ENCODE measurements at regions not wholly inside any gene's neighbourhood (a gene's known extent, or its start where the extent isn't known, plus 50 kb on each side); places are given as distances from the start of the nearest gene placed in this dataset.
A peak's percentile ranks its signal among the peaks of the same experiment; 100 is the strongest.

- Histone ChIP-seq H3K27me3 (replicated peaks in 1 of 2; ENCODE audit: control insufficient read depth in 2 of 2, extremely low read depth in 1 of 2, insufficient read depth in 2 of 2, low read length in 1 of 2) (peaks cover 0 to 18% of the 10 kb centered on the region in 2 experiments), H3K36me3 (ENCODE audit: control insufficient read depth in 2 of 2, extremely low read depth in 1 of 2, insufficient read depth in 1 of 2, low read length in 1 of 2) (no peaks in the 10 kb centered on the region), H3K4me3 (ENCODE audit: control insufficient read depth in 1 of 2, extremely low read depth in 1 of 2, low read length in 1 of 2) (peak overlapping the region in 1 of 2 donors; percentile 35), H3K9me3 (no peaks in the 10 kb centered on the region), H3K4me1 (ENCODE audit: control insufficient read depth in 1 of 2, extremely low read depth in 1 of 2, insufficient read depth in 2 of 2, low read length in 2 of 2) (peaks cover 0 to 4% of the 10 kb centered on the region in 2 experiments), H3K27ac (ENCODE audit: low read length) (no peak overlapping the region)
- Mint-ChIP-seq H3K27me3 (peaks cover 17 to 30% of the 10 kb centered on the region in 2 donors), H3K4me3 (peak overlapping the region in 1 of 3 donors; percentile 15), H3K4me1 (no peaks in the 10 kb centered on the region), H3K36me3 (no peaks in the 10 kb centered on the region), H3K9me3 (no peaks in the 10 kb centered on the region), H3K27ac (no peak overlapping the region)
- ATAC-seq (replicated peaks in 1 of 4) = peak; percentile 31 to 67 (median 52)
- CTCF ChIA-PET = interaction anchor here in 1 of 2 donors (0.7 kb wide), 1 partner anchor 8 kb away, joined by 3 read pairs; no protein-coding TSS in a partner anchor
- WGBS (ENCODE audit: insufficient coverage) = 32% methylated on average over 11 of the region's 12 CpGs
- peak in 23 of 35 experiments; percentile 5 to 42 (median 23) for DNase-seq
- POLR2A ChIA-PET = no interaction called here
Observed at GRCh38 chr13:111429064-111429558, 108.7 kb downstream of the TEX29 start.

DNA sequence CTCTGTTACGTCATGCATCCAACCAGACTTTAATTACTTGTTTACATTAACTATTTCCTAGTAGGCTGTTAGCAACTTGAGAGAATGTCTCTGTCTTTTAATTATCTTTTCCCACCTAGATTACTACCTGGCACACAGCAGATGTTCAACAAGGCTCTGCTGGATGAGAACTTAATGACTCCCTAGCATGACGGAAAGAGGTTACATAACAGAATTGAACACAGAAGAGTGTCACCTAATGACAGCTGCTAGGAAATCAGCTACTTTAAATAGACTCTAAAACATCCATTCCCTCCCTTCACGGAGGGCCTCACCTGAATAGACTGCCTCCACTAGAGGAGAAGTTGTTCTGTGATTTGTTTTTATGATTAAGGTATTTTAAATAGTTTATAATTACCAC, 110.8 kb downstream of the TEX29 start:
- DNase-seq (no peak), ATAC-seq (replicated peaks in 1 of 4) (no peak)
- no peak overlapping the region for H3K27ac ChIP-seq (ENCODE audit: low read length)
- no peaks in the 10 kb centered on the region for H3K4me1 Mint-ChIP-seq
- H3K36me3 Mint-ChIP-seq = no peaks in the 10 kb centered on the region
- H3K9me3 ChIP-seq = no peaks in the 10 kb centered on the region
- peaks cover 0 to 12% of the 10 kb centered on the region in 2 experiments for H3K27me3 ChIP-seq (replicated peaks in 1 of 2; ENCODE audit: control insufficient read depth in 2 of 2, extremely low read depth in 1 of 2, insufficient read depth in 2 of 2, low read length in 1 of 2)
- peaks cover 18 to 38% of the 10 kb centered on the region in 2 donors for H3K27me3 Mint-ChIP-seq
- H3K4me3 ChIP-seq (ENCODE audit: control insufficient read depth in 1 of 2, extremely low read depth in 1 of 2, low read length in 1 of 2) = no peak overlapping the region
- peaks cover 0 to 4% of the 10 kb centered on the region in 2 experiments for H3K4me1 ChIP-seq (ENCODE audit: control insufficient read depth in 1 of 2, extremely low read depth in 1 of 2, insufficient read depth in 2 of 2, low read length in 2 of 2)
- no peak overlapping the region for H3K27ac Mint-ChIP-seq
- ChIA-PET POLR2A (no interaction called here), CTCF (no interaction called here)
- no CpG with 5 or more reads among the region's 3 CpGs for WGBS (ENCODE audit: insufficient coverage)
- peaks cover 0 to 5% (median 0%) of the 10 kb centered on the region in 3 donors for H3K9me3 Mint-ChIP-seq
- no peaks in the 10 kb centered on the region for H3K36me3 ChIP-seq (ENCODE audit: control insufficient read depth in 2 of 2, extremely low read depth in 1 of 2, insufficient read depth in 1 of 2, low read length in 1 of 2)
- H3K4me3 Mint-ChIP-seq = no peak overlapping the region

DNA sequence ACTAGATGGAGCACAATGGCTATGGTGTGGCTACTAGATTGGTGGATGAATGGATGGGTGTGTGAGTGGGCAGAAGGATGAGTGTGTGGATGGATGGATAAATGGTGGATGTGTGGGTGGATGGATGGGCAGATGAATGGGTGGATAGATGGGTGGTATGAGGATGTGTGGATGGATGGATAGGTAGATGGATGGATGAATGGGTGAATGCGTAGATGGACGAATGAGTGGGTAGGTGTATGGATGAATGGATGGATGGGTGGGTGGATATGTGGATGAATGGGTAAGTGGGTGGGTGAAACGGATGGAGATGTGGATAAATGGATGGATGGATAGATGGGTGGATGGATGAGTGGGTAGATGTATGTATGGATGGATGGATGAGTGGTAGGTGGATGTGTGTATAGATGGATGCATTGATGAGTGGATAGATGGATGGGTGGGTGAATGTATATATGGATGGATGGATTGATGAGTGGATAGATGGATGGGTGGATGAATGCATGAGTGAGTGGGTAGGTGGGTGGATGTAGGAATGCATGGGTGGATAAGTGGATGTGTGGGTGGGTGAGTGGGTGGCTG, 114.2 kb downstream of the TEX29 start:
- H3K9me3 ChIP-seq = no peaks in the 10 kb centered on the region
- H3K27me3 Mint-ChIP-seq = peaks cover 17 to 38% of the 10 kb centered on the region in 2 donors
- WGBS (ENCODE audit: insufficient coverage) = 43% methylated on average over 3 of the region's 3 CpGs
- H3K4me3 ChIP-seq (ENCODE audit: control insufficient read depth in 1 of 2, extremely low read depth in 1 of 2, low read length in 1 of 2) = no peak overlapping the region
- H3K9me3 Mint-ChIP-seq = peaks cover 0 to 5% (median 0%) of the 10 kb centered on the region in 3 donors
- ChIA-PET POLR2A (no interaction called here), CTCF (no interaction called here)
- no peak overlapping the region for H3K4me3 Mint-ChIP-seq
- DNase-seq (no peak), ATAC-seq (replicated peaks in 1 of 4) (no peak)
- no peaks in the 10 kb centered on the region for H3K36me3 Mint-ChIP-seq
- no peak overlapping the region for H3K27ac ChIP-seq (ENCODE audit: low read length)
- no peak overlapping the region for H3K27ac Mint-ChIP-seq
- no peaks in the 10 kb centered on the region for H3K4me1 Mint-ChIP-seq
- peaks cover 0 to 11% of the 10 kb centered on the region in 2 experiments for H3K27me3 ChIP-seq (replicated peaks in 1 of 2; ENCODE audit: control insufficient read depth in 2 of 2, extremely low read depth in 1 of 2, insufficient read depth in 2 of 2, low read length in 1 of 2)
- H3K36me3 ChIP-seq (ENCODE audit: control insufficient read depth in 2 of 2, extremely low read depth in 1 of 2, insufficient read depth in 1 of 2, low read length in 1 of 2) = no peaks in the 10 kb centered on the region
- H3K4me1 ChIP-seq (ENCODE audit: control insufficient read depth in 1 of 2, extremely low read depth in 1 of 2, insufficient read depth in 2 of 2, low read length in 2 of 2) = no peaks in the 10 kb centered on the region

DNA sequence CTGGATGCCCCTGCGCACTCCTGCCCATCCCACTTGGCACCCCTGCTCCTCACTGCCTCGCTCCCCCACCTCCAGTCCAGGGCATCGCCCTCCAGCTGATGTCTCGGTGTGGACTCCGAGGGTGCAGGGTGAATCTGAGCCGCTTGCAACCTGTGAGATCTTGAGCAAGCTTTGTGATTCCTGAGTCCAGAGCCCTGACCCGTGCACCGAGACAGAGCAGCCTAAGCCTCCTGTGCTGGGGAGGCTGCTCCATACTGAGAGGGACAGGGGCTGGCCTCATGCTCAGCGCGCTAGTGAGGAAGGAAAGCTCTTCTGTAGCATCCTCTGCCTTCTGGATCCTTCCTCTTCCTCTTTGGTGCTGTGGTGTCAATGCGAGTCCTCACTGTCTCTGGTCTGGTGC, 116.0 kb downstream of the TEX29 start:
- ChIA-PET POLR2A (no interaction called here), CTCF (interaction anchor here in 1 of 2 donors (1.0 kb wide), 1 partner anchor 8 kb away, joined by 3 read pairs; no protein-coding TSS in a partner anchor)
- Mint-ChIP-seq H3K27ac (no peak overlapping the region), H3K4me3 (no peak overlapping the region), H3K4me1 (no peaks in the 10 kb centered on the region), H3K27me3 (peaks cover 13 to 35% of the 10 kb centered on the region in 2 donors), H3K36me3 (no peaks in the 10 kb centered on the region), H3K9me3 (peaks cover 0 to 5% (median 0%) of the 10 kb centered on the region in 3 donors)
- Histone ChIP-seq H3K4me3 (ENCODE audit: control insufficient read depth in 1 of 2, extremely low read depth in 1 of 2, low read length in 1 of 2) (no peak overlapping the region), H3K4me1 (ENCODE audit: control insufficient read depth in 1 of 2, extremely low read depth in 1 of 2, insufficient read depth in 2 of 2, low read length in 2 of 2) (no peaks in the 10 kb centered on the region), H3K9me3 (no peaks in the 10 kb centered on the region), H3K36me3 (ENCODE audit: control insufficient read depth in 2 of 2, extremely low read depth in 1 of 2, insufficient read depth in 1 of 2, low read length in 1 of 2) (no peaks in the 10 kb centered on the region), H3K27me3 (replicated peaks in 1 of 2; ENCODE audit: control insufficient read depth in 2 of 2, extremely low read depth in 1 of 2, insufficient read depth in 2 of 2, low read length in 1 of 2) (peaks cover 0 to 13% of the 10 kb centered on the region in 2 experiments), H3K27ac (ENCODE audit: low read length) (no peak overlapping the region)
- ATAC-seq (replicated peaks in 1 of 4) = no peak
- no peak for DNase-seq
- WGBS (ENCODE audit: insufficient coverage) = 76% methylated on average over 11 of the region's 11 CpGs

DNA sequence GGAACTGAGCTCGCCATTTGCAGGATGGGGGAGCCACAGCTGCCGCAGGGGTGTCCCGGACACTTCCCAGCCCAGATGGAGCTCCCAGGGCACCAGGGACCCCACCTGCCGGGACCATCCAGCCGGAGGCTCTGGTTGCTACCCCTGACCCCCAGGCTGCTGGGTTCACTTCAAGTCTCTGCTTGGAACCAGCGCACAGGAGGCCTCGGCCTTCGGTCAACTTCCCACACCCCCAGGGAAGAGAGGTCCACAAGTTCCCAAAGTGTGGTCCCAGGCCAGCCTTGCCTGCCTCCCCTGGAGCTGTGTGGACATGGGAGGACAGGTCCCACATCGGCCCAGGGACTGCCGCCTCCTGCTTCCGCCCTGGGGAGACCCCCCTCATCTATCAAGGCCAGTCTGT, 117.0 kb downstream of the TEX29 start:
- H3K27me3 Mint-ChIP-seq = peaks cover 9 to 32% of the 10 kb centered on the region in 2 donors
- no peak for ATAC-seq (replicated peaks in 1 of 4)
- WGBS (ENCODE audit: insufficient coverage) = 59% methylated on average over 5 of the region's 11 CpGs
- no peak overlapping the region for H3K27ac ChIP-seq (ENCODE audit: low read length)
- POLR2A ChIA-PET = no interaction called here
- DNase-seq = no peak
- peaks cover 0 to 5% (median 0%) of the 10 kb centered on the region in 3 donors for H3K9me3 Mint-ChIP-seq
- CTCF ChIA-PET = interaction anchor here in 1 of 2 donors (1.0 kb wide), 1 partner anchor 9 kb away, joined by 3 read pairs; no protein-coding TSS in a partner anchor
- no peak overlapping the region for H3K4me3 ChIP-seq (ENCODE audit: control insufficient read depth in 1 of 2, extremely low read depth in 1 of 2, low read length in 1 of 2)
- H3K4me3 Mint-ChIP-seq = no peak overlapping the region
- peaks cover 0 to 15% of the 10 kb centered on the region in 2 experiments for H3K27me3 ChIP-seq (replicated peaks in 1 of 2; ENCODE audit: control insufficient read depth in 2 of 2, extremely low read depth in 1 of 2, insufficient read depth in 2 of 2, low read length in 1 of 2)
- no peaks in the 10 kb centered on the region for H3K36me3 Mint-ChIP-seq
- no peak overlapping the region for H3K27ac Mint-ChIP-seq
- H3K9me3 ChIP-seq = no peaks in the 10 kb centered on the region
- H3K4me1 Mint-ChIP-seq = no peaks in the 10 kb centered on the region
- no peaks in the 10 kb centered on the region for H3K4me1 ChIP-seq (ENCODE audit: control insufficient read depth in 1 of 2, extremely low read depth in 1 of 2, insufficient read depth in 2 of 2, low read length in 2 of 2)
- H3K36me3 ChIP-seq (ENCODE audit: control insufficient read depth in 2 of 2, extremely low read depth in 1 of 2, insufficient read depth in 1 of 2, low read length in 1 of 2) = no peaks in the 10 kb centered on the region

DNA sequence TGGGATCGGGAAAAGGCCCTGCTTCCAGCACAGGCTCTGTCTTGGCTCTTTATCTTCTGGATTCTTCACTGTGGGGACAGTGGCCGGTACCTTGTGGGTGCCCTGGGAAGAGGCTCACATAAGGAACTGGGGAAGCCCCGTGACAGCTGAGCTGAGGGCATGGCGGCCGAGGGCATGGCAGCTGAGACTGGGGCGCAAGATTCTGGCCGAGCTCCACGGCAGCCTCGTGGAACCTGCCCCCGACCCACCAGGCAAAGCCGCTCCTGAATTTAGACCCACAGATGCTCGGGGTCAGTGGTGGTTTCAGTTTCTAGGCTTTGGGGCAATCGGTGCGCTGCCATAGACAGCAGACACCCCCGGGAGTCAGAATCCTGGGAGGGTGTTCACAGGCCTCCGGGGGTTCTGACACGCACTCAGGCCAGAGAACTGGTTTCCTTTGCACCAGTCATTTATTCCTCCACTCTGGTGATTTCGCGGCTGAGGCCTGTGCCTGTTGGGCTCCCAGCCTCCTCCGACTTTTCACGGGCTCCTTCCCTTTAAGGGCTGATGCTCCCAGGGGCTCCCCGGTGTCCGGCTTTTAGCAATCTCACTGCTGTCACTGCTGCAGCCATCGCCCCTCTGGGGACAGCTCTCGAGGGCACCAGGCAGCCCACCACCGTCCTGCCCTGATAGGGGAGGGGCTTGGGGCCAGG, 117.6 kb downstream of the TEX29 start:
- Histone ChIP-seq H3K27me3 (replicated peaks in 1 of 2; ENCODE audit: control insufficient read depth in 2 of 2, extremely low read depth in 1 of 2, insufficient read depth in 2 of 2, low read length in 1 of 2) (peaks cover 0 to 15% of the 10 kb centered on the region in 2 experiments), H3K4me1 (ENCODE audit: control insufficient read depth in 1 of 2, extremely low read depth in 1 of 2, insufficient read depth in 2 of 2, low read length in 2 of 2) (no peaks in the 10 kb centered on the region), H3K9me3 (no peaks in the 10 kb centered on the region), H3K27ac (ENCODE audit: low read length) (no peak overlapping the region), H3K4me3 (ENCODE audit: control insufficient read depth in 1 of 2, extremely low read depth in 1 of 2, low read length in 1 of 2) (no peak overlapping the region), H3K36me3 (ENCODE audit: control insufficient read depth in 2 of 2, extremely low read depth in 1 of 2, insufficient read depth in 1 of 2, low read length in 1 of 2) (no peaks in the 10 kb centered on the region)
- Mint-ChIP-seq H3K27ac (no peak overlapping the region), H3K4me1 (no peaks in the 10 kb centered on the region), H3K9me3 (peaks cover 0 to 5% (median 0%) of the 10 kb centered on the region in 3 donors), H3K36me3 (no peaks in the 10 kb centered on the region), H3K4me3 (no peak overlapping the region), H3K27me3 (peaks cover 7 to 30% of the 10 kb centered on the region in 2 donors)
- ChIA-PET CTCF (no interaction called here), POLR2A (no interaction called here)
- ATAC-seq (replicated peaks in 1 of 4) (no peak), DNase-seq (no peak)
- 86% methylated on average over 24 of the region's 26 CpGs for WGBS (ENCODE audit: insufficient coverage)
